ENCODE measurements at regions not wholly inside any gene's neighbourhood (a gene's known extent, or its start where the extent isn't known, plus 50 kb on each side); places are given as distances from the start of the nearest gene placed in this dataset.
"Not testable (repeated sequence)": the region's sequence is repeated elsewhere in the genome, so short reads cannot be mapped to it uniquely, and the experiment has no call there.

DNA sequence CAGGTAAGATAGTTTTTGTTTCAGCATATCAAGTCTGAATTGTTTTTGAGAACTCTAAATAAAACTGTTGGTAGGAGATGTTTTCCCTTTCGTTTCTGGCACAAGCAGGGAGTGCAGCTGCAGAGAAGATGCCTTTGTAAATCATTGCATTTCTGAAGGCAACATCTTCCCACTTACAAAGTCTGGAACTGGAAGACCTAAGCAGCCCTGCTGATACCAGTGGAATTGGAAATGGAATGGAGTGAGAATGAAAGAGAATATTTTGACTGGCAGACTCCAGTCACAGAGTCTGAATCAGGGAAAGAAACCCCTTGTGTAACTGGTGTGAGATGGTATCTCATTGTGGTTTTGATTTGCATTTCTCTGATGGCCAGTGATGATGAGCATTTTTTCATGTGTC is 815.6 kb downstream of the LTN1 start:
- DNase-seq (ENCODE audit: low read depth in 2 of 2) = no peak

DNA sequence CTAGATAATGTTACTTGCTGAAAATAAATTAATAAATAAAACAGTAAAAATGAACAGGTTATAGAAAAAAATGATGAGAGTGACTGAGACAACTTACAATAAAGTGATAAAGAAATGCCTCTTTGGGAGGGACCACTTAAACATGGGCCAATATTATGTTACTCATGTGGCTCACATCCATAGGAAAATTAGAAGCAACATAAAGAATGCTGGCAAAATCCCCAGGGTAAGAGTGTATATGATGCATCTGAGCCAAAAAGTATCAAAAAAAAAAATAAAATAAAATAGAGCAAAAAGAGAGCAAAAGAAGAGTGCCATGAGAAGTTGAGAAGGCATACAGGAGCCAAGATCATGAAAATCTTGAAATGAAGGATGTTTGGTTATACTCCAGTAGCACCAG is 818.0 kb downstream of the LTN1 start:
- no peak for DNase-seq (ENCODE audit: low read depth in 2 of 2)

DNA sequence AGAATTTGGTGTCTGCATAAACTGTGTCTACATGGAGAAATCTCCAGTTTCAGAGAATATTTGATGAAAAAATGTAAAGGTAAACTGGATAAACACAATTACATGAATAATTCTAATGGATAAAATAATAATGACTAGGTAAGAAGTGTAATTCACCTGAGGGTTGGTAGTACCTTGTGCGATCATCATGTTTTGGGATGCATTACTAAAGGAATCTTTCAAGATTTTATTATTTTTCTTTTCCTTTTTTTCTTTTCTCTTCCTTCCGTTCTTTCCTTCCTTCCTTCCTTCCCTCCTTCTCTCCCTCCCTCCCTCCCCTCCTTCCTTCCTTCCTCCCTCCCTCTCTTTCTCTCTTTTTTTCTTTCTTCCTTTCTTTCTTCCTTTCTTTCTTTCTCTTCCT is 818.7 kb downstream of the LTN1 start:
- no peak for DNase-seq (ENCODE audit: low read depth in 2 of 2)

DNA sequence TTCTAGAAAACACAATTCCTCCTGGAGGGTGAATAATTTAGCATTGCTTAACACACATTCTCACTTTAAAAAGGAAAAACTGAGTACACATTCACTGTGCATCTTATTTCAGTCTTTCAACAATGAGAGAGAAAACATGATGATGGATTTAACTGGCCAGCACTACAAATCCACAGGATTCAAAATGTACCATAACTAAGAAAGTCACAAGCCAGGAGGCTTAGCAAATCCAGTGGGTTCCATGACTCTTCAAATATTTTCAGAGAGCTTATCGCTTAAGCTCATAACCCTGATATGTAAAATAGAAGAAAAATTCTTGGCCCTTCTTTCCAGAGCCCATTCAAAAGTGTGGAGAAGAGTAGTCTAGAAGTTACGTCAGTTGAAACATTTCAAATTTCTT is 820.3 kb downstream of the LTN1 start:
- DNase-seq (ENCODE audit: low read depth in 2 of 2) = no peak

DNA sequence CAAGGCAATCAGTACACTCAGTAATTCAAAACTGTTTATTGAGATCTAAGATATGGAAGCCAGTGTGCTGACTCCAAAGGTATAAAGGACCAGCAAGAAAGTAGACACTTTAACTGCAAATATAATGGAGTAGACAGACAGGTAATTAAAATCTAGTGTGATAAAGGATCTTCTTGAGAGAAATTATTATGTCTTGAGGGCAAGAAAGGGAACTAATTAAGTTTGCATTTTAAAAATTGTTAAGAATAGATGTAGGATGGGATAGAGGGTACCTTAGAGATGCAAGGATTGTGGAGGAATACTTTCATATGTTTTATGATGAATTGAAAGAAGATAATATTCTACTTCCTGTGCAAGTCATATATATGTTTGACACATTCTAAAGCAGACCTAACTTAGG is 825.3 kb downstream of the LTN1 start:
- DNase-seq (ENCODE audit: low read depth in 2 of 2) = no peak

DNA sequence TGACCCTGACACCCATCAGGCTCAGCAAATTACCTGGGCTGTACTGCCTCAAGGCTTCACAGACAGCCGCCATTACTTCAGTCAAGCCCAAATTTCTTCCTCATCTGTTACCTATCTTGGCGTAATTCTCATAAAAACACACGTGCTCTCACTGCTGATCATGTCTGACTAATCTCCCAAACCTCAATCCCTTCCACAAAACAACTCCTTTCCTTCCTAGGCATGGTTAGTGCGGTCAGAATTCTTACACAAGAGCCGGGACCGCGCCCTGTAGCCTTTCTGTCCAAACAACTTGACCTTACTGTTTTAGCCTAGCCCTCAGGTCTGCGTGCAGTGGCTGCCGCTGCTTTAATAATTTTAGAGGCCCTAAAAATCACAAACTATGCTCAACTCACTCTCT is 828.2 kb downstream of the LTN1 start:
- not testable (repeated sequence) for DNase-seq (ENCODE audit: low read depth in 2 of 2)

DNA sequence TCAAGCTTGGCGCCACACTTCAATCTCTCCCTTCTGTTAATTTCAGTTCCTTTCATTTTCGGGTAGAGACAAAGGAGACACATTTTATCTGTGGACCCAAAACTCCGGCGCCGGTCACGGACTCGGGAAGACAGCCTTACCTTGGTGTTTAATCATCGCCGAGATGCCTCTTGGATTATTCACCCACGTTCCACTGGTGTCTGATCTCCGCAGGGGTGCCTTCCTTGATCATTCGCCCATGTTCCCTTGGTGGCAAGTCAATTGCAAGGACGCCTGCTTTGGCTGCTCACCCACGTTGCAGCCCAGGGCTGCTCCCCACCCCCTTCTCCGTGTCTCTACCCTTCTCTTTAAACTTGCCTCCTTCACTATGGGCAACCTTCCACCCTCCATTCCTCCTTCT is 830.6 kb downstream of the LTN1 start:
- not testable (repeated sequence) for DNase-seq (ENCODE audit: low read depth in 2 of 2)

DNA sequence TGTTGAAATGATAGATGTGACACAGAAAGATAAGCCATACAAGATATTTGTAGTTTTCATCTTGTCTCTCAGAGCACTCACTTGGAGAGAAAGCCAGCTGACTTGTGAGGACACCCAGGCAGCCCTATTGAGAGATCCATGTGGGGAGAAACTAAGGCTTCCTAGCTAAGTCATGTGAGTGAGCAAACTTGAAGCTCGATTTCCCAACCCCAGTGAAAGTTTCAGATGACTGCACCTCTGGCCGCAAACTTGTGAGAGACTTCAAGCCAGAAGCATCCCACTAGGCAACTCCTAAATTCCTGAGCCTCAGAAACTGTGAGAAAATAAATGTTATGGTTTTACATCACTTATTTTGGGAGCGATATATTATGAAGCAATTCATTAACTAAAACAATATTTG is 832.3 kb downstream of the LTN1 start:
- DNase-seq (ENCODE audit: low read depth in 2 of 2) = no peak

DNA sequence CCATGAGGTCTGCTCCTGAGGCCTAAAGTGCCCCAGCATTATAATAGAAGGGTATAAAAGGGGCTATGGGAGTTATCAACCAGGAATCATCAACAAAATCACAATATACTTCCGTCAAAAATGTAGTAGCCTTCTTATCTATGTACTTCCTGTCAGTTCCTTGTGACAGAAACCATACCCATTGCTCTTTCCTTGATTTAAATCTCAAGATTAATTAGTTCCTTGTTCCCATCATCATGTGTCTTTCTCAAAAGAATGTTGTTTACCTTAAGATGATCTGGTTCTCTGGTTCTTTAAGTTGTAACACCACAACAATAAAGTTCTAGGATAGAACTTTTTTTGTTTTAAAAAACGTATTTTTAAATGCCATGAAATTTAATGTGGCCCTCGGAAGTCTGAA is 833.3 kb downstream of the LTN1 start:
- no peak for DNase-seq (ENCODE audit: low read depth in 2 of 2)

DNA sequence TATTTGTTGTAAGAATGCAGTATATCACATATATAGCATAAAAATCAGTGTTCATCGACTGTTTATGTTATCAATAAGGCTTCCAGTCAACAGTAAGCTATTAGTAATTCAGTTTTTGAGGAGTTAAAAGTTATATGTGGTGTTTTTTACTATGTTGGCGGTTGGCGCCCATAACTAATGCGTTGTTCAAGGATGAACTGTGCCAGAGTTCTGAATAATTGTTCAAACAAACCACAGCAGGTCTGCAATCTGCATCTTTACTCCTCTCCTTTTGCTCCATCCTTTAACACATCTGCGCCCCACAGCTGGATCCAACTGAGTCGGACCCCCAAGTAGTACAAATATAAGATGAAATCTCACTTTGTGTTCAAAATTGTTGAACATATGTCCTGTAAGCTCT is 836.1 kb downstream of the LTN1 start:
- DNase-seq (ENCODE audit: low read depth in 2 of 2) = no peak

DNA sequence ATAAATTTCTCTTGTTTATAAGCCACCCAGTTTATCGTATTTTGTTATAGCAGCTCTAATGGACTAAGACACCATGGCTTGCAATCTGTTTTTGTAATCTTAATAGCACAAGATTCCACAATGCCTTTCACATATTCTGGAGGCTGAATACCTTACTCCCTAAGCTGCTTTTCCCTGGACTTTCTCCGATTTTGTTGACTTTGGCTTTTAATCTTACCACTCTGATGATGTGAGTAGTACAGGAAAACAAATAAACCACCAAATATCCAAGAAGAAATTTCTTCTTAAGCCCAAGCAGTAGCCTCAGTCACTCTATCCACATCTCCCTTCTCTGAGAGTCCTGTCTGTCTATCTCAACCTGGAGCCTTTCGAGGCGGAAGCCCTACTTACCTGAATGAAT is 838.6 kb downstream of the LTN1 start:
- no peak for DNase-seq (ENCODE audit: low read depth in 2 of 2)

DNA sequence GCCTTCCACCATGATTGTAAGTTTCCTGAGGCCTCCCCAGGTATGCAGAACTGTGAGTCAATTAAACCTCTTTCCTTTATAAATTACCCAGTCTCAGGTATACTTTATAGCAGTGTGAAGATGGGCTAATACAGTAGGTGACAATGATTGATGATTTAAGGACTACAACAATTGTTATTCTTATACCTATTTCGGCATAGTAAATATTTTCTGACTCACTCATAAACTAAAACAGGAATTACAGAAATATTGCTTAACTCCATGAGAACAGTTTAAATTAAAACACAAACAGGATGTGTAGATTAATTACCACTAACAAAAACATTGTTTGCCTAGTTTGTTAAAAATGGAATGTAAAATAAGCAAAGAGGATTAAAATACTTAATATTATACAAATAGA is 839.9 kb downstream of the LTN1 start:
- no peak for DNase-seq (ENCODE audit: low read depth in 2 of 2)

DNA sequence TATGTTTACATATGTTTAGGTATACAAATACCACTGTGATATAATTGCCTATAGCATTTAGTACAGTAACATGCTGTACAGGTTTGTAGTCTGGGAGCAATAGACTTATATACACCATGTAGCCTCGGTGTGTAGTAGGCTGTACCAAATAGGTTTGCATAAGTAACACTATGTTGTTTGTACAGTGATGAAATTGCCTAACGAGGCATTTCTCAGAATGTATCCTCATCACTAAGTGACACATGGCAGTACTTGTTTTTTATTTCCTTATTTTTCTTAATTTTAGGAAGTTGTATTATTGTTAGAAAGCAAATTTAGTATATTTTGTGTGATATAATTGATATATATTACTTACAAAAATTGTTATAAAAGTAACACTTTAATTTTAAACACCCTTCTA is 840.9 kb downstream of the LTN1 start:
- no peak for DNase-seq (ENCODE audit: low read depth in 2 of 2)

DNA sequence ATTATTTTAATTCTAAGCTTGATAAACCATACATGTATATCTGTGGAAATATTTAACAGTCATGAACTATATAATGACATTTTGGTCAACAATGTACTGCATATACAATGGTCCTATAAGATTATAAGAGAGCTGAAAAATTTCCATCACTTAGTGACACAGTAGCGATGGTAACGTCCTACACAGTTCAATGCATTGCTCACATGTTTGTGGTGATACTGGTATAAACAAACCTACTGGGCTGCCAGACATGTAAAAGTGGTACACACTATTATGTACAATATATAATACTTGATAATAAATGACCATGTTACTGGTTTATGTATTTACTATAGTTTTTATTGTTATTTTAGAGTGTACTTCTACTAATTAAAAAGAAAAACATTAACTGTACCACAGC is 841.9 kb downstream of the LTN1 start:
- DNase-seq (ENCODE audit: low read depth in 2 of 2) = no peak

DNA sequence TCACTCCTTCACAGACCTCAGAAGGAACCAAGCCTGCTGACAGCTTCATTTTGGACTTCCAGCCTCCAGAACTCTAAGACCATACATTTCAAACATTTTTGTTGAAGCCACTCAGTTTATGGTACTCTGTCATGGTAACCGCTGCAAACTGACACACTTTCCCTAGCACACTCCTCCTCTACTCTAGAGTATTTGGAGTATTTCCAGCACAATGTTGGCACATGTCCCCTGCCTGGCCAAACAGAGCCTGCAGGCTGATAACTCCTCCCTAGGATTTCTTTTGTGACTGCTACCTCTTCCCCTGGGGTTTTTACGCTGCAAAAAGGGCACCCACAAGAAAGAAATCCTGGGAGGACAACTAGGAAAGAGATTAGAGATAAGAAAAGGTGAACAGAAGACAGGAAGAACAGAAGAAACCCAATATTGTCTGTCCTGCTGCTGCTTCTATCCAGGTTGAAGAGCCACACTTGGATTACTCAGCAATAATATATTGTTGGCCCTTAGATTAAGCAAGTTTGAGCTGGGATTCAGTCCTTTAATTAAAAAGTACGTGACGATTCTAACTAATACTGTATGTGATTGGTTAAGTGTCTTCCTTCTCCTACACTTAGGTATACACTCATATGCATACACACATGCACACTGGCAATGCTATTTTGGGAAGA is 844.1 kb downstream of the LTN1 start:
- DNase-seq (ENCODE audit: low read depth in 2 of 2) = no peak

DNA sequence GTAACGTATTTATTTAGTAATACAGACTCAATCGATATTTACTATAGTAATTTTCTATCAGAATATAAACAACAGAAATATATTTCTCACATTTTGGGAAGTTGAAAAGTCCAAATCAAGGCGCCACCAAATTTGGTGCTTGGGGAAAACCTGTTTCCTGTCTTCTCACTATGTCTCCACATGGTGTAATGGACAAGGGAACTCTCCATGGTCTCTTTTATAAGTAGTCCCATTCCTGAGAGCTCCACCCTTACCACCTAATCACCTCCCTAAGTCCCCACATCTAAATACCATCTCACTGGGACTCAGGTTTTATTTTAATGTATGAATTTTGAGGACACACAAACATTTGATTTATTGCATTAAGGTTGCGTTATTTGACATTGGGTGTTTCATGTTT is 848.0 kb downstream of the LTN1 start:
- DNase-seq (ENCODE audit: low read depth in 2 of 2) = no peak

DNA sequence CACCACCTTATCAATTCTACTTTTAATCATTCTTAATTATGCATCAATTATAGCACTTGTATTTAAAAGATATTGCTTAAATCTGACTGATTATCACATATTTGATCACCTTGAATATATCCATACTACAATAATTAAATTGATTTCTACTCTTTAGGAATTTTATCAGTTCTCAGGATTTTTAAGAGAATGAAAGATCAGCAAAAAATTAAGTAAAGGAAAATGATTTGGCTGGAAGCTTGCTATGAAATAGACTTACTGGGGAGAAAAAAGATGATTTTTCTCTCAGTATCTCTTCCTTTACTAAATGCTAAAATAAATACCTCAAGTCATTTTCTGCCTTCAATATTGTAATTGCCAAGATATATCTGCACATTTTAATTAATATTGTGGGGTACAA is 848.6 kb downstream of the LTN1 start:
- no peak for DNase-seq (ENCODE audit: low read depth in 2 of 2)

DNA sequence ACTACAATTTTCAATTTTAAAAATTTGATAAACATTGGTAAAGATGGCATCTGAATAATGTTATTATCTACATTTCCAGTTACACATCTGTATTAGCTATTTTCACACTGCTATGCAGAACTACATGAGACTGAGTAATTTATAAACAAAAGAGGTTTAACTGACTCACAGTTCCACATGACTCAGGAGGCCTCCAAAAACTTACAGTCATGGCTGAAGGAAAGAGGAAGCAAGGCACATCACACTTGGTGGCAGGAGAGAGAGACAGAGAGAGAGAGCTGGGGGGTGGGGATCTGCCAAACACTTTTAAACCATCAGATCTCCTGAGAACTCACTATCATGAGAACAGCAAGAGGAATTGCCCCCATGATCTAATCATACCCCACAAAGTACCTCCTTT is 850.0 kb downstream of the LTN1 start:
- DNase-seq (ENCODE audit: low read depth in 2 of 2) = no peak

DNA sequence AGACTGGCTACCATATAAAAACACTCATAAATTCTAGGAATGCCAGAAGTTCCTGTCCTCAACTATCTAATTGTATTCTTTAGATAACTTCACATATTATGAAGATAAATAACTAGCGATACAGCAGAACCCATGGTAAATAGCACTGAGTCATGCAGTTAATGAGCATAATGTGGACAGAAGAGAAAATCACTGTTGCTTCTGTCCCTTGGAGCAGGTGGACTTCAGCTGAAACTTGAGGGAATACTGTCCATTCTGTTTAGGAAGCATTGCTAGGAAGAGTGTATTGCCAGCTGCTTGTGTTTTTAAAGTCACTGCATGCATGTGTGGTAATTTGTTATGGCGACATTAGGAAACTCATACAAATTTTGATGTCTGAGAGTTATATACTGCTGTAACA is 854.4 kb downstream of the LTN1 start:
- no peak for DNase-seq (ENCODE audit: low read depth in 2 of 2)

DNA sequence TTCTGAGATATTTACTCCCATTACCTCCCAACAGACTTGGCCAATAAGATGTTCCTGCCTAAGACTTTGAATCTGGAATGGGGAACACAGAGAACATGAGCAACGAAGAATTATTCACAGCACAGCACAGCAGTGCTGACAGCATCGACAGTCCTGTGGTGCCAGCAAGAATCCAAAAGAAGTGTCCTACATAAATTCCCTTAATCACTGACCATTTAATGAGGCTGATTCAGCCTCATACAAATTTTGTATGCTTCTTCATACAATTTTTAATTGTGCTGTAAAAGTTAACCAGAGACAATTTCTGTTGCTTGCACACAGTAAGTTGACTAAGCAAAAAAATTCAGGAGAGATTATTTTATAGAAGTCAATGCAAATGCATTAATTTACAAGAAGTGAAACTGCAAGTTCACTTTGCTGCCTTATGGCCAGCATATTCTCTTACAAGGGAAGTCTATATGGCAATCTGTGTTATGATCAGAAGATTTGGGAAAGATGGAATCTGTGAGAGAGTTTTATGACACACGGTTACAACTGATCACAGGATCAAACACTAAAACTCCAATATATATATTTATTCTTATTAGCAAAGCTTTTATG is 855.9 kb downstream of the LTN1 start:
- no peak for DNase-seq (ENCODE audit: low read depth in 2 of 2)

DNA sequence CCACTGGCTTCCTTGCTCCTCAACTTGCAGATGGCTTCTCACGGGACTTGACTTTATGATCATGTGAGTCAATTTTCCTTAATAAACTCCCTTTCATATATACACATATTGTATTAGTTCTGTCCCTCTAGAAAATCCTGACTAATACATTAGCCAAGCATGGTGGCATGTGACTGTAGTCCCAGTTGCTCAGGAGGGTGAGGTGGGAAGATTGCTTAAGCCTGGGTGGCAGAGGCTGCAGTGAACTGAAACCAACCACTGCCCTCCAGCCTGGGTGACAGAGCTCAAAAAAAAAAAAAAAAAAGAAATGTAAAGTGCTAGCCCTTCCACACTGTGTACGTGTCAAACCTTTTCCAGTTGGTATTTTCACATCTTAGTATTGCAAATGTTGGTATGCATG is 857.0 kb downstream of the LTN1 start:
- no peak for DNase-seq (ENCODE audit: low read depth in 2 of 2)

DNA sequence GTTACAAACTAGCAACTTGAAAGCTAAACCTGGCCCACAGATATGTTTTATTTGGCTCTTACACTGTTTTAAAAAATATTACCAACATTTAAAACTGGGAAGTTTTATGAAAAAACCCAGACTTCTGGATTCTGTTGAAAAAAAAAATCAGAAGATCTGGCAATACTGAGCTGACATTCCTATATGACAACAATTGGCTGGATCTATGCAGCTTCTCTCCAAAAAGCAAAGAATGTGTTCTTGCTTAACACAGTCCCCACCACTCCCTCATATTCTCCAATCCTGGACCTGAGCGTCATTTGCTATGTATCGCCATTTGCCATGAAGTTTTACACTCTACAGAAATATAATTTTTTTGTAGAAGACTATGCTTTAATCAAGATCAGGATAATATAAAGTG is 859.6 kb downstream of the LTN1 start:
- DNase-seq (ENCODE audit: low read depth in 2 of 2) = no peak

DNA sequence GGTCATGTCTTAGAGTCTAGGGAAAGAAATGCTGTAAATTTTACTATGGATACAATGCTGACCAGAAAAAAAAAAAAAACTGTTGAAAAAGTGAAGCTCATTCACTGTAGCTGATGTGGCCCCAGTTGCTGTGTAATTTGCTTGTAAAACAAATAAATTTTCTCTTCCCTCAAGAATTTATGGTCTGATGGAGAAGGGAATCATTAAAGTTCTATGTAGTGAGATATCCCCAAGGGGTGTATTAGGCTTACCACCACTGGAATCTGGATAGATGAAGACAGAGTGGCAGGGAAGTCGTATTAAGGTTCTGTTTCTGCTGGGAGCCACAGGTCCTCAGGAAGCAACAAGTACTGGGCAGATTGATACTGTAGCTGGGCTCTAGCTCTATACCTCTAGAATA is 860.0 kb downstream of the LTN1 start:
- no peak for DNase-seq (ENCODE audit: low read depth in 2 of 2)

DNA sequence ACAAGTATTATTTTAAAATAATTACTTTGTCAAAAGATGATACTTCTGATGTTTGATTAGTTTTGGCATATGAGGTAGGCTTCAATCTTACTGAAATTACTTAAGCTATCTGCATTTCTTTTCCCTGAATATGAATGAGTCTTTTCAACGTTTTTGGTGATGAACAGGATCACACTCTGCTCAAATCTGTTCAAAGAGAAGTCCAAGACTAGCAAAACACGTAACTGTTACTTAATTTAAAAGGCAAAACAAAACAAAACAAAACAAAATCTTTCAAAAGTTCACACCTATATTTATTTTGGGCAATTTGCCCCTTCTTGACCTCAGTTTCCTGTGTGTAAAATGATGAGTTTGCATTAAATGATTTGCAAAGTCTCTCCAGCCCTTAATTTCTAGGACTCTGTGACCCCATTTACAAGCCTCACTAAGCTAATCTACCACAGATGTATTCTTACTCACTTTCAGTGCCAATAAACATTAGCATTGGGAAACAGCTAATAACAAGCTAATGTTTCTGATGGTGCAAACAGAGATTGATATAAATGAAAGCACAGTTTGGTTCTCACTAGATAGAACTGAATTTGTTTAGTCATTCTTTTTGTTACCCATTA is 865.4 kb downstream of the LTN1 start:
- no peak for DNase-seq (ENCODE audit: low read depth in 2 of 2)
